Keratinocyte (primary cell): ENCODE measurements at regions not wholly inside any gene's neighbourhood (a gene's known extent, or its start where the extent isn't known, plus 50 kb on each side); places are given as distances from the start of the nearest gene placed in this dataset.

ENCODE experiments used
- DNase-seq: peaks from one replicate; pipeline ENCODE4 v3.0.0-alpha.2; 2011; ENCODE audit warnings: low read depth, missing footprints, low spot score
- FAIRE-seq: peaks from 2 replicates; lab custom pipeline; 2011; peaks lifted over from hg19 to GRCh38; lab: Jason Lieb, UNC
- H2AFZ ChIP-seq: 2 replicates; pipeline ENCODE4 v1.6.0; 2012; ENCODE audit warnings: low read length, control low read depth, inconsistent platforms; ENCODE audit not compliant: control insufficient read depth
- H3K27ac ChIP-seq: 2 replicates; pipeline ENCODE4 v1.5.1; 2011; ENCODE audit warnings: low read length; ENCODE audit not compliant: control insufficient read depth, insufficient read depth
- H3K27me3 ChIP-seq: 3 replicates; pipeline ENCODE4 v1.6.0; 2011; ENCODE audit warnings: low read length; ENCODE audit not compliant: control insufficient read depth, insufficient read depth; ENCODE audit errors: extremely low read depth
- H3K36me3 ChIP-seq, 2 experiments: 2 replicates in 1 of 2; 3 replicates in 1 of 2; pipeline ENCODE4 v1.5.1; 2011; ENCODE audit warnings: low read length in 2 of 2, mild to moderate bottlenecking in 1 of 2; ENCODE audit not compliant: control insufficient read depth in 2 of 2, insufficient read depth in 2 of 2; ENCODE audit errors: extremely low read depth in 1 of 2
- H3K4me1 ChIP-seq: 3 replicates; pipeline ENCODE4 v1.5.1; 2011; ENCODE audit warnings: low read length; ENCODE audit not compliant: control insufficient read depth, insufficient read depth; ENCODE audit errors: extremely low read depth
- H3K4me2 ChIP-seq: 3 replicates; pipeline ENCODE4 v1.6.0; 2011; ENCODE audit warnings: low read depth, low read length; ENCODE audit not compliant: control insufficient read depth, insufficient read depth; ENCODE audit errors: extremely low read depth
- H3K4me3 ChIP-seq, 3 experiments: fragments of 200-600 bp in 1 of 3; sonication (generic) in 1 of 3; 2 replicates in 2 of 3; 3 replicates in 1 of 3; pipeline ENCODE4 v1.5.1; 2011 to 2016; ENCODE audit warnings: low read length in 3 of 3, mild to moderate bottlenecking in 3 of 3, control low read depth in 2 of 3, inconsistent platforms in 1 of 3, low read depth in 1 of 3, mixed read lengths in 1 of 3, mixed run types in 1 of 3, moderate library complexity in 1 of 3; ENCODE audit not compliant: control insufficient read depth in 2 of 3, insufficient read depth in 2 of 3; ENCODE audit errors: extremely low read depth in 1 of 3
- H3K79me2 ChIP-seq: 2 replicates; pipeline ENCODE4 v1.6.0; 2012; ENCODE audit warnings: low read length; ENCODE audit not compliant: control insufficient read depth, insufficient read depth
- H3K9ac ChIP-seq: 3 replicates; pipeline ENCODE4 v1.6.0; 2011; ENCODE audit warnings: low read length; ENCODE audit not compliant: control insufficient read depth, insufficient read depth; ENCODE audit errors: extremely low read depth
- H3K9me1 ChIP-seq: 3 replicates; pipeline ENCODE4 v1.6.0; 2011; ENCODE audit warnings: low read length; ENCODE audit not compliant: control insufficient read depth, insufficient read depth; ENCODE audit errors: extremely low read depth
- H3K9me3 ChIP-seq: 2 replicates; pipeline ENCODE4 v1.5.1; 2012; ENCODE audit warnings: low read depth, low read length; ENCODE audit not compliant: control insufficient read depth
- H4K20me1 ChIP-seq: 3 replicates; pipeline ENCODE4 v1.6.0; 2011; ENCODE audit warnings: low read length; ENCODE audit not compliant: control insufficient read depth, insufficient read depth; ENCODE audit errors: extremely low read depth
- CTCF ChIP-seq, 3 experiments: IDR thresholded peaks in 1 of 3; conservative IDR thresholded peaks in 1 of 3; optimal IDR thresholded peaks in 1 of 3; 2 replicates in 2 of 3; 3 replicates in 1 of 3; pipeline versions ENCODE3 to v1.5.1; 2011; ENCODE audit warnings: low read length in 3 of 3, mild to moderate bottlenecking in 3 of 3, moderate library complexity in 2 of 3, control low read depth in 1 of 3, inconsistent platforms in 1 of 3; ENCODE audit not compliant: insufficient read depth in 2 of 3; ENCODE audit errors: extremely low read depth in 1 of 3
- EZH2 ChIP-seq: IDR thresholded peaks from one replicate; pipeline ENCODE4 v1.6.1; 2012; ENCODE audit warnings: inconsistent platforms, mild to moderate bottlenecking, low read length, moderate library complexity
- dilution Hi-C: fragments of 300-500 bp; cut with MboI; formaldehyde crosslinking; loops from one replicate; pipeline ENCODE4 v1.7.0; 2020; ENCODE audit warnings: low sequenced_read_pairs; ENCODE audit not compliant: extremely low pct_ligation_motif_present

GRCh38 chr15:58271410-58271809 lies 133.2 kb downstream of the AQP9 start:
- H3K27me3 ChIP-seq: no peaks in the 10 kb centered on the region

GRCh38 chr15:58273104-58273503 lies 134.9 kb downstream of the AQP9 start:
- no peak overlapping the region for H2AFZ ChIP-seq
- H3K9ac ChIP-seq: no peak overlapping the region
- TF ChIP-seq EZH2 (no peak), CTCF (optimal IDR thresholded peaks at IDR 0.05 in 1 of 3, IDR thresholded peaks at IDR 0.05 in 1 of 3, conservative IDR thresholded peaks at IDR 0.05 in 1 of 3; ENCODE audit: extremely low read depth in 1 of 3, insufficient read depth in 2 of 3, low read length in 3 of 3) (no peak)
- peaks cover 5% of the 10 kb centered on the region for H3K9me3 ChIP-seq
- H3K79me2 ChIP-seq: no peaks in the 10 kb centered on the region
- no peak overlapping the region for H3K4me2 ChIP-seq
- H3K4me1 ChIP-seq: peaks cover 17% of the 10 kb centered on the region
- FAIRE-seq (no peak), DNase-seq (no peak)
- H3K4me3 ChIP-seq: no peak overlapping the region
- H3K36me3 ChIP-seq: no peaks in the 10 kb centered on the region
- H3K9me1 ChIP-seq: no peaks in the 10 kb centered on the region
- H3K27me3 ChIP-seq: no peaks in the 10 kb centered on the region
- dilution Hi-C loops: no loop called here
- no peaks in the 10 kb centered on the region for H4K20me1 ChIP-seq
- H3K27ac ChIP-seq: no peak overlapping the region

More at GRCh38 chr15:58271410-58271809, 133.2 kb downstream of the AQP9 start:
- no peak overlapping the region for H3K4me3 ChIP-seq
- dilution Hi-C loops: no loop called here
- peaks cover 5% of the 10 kb centered on the region for H3K9me3 ChIP-seq
- H3K79me2 ChIP-seq: no peaks in the 10 kb centered on the region
- peaks cover 27% of the 10 kb centered on the region for H3K4me1 ChIP-seq
- no peaks in the 10 kb centered on the region for H3K9me1 ChIP-seq
- no peak for DNase-seq
- no peaks in the 10 kb centered on the region for H4K20me1 ChIP-seq
- FAIRE-seq: no peak
- H3K36me3 ChIP-seq: no peaks in the 10 kb centered on the region
- no peak overlapping the region for H3K27ac ChIP-seq
- no peak overlapping the region for H3K9ac ChIP-seq
- TF ChIP-seq CTCF (optimal IDR thresholded peaks at IDR 0.05 in 1 of 3, IDR thresholded peaks at IDR 0.05 in 1 of 3, conservative IDR thresholded peaks at IDR 0.05 in 1 of 3; ENCODE audit: extremely low read depth in 1 of 3, insufficient read depth in 2 of 3, low read length in 3 of 3) (no peak), EZH2 (no peak)
- H3K4me2 ChIP-seq: no peak overlapping the region
- no peak overlapping the region for H2AFZ ChIP-seq
